H1 (cell line): ENCODE measurements at regions not wholly inside any gene's neighbourhood (a gene's known extent, or its start where the extent isn't known, plus 50 kb on each side); places are given as distances from the start of the nearest gene placed in this dataset.

Source experiments
- CTCF ChIA-PET: fragments of 300-600 bp; sonication (Branson Sonifier 250); formaldehyde crosslinking; loops from one replicate; lab custom pipeline; 2021; ENCODE audit not compliant: partially characterized antibody; lab: Charles Lee
- POLR2A ChIA-PET: fragments of 300-600 bp; sonication (Branson Sonifier 250); formaldehyde crosslinking; loops from one replicate; lab custom pipeline; 2021; ENCODE audit warnings: inconsistent platforms; ENCODE audit not compliant: partially characterized antibody; lab: Charles Lee
- DNase-seq, 2 experiments: peaks; one replicate each; pipeline versions ENCODE4 v3.0.0 to v3.0.0-alpha.2; 2010 to 2022; ENCODE audit warnings: low spot score in 2 of 2, low read depth in 1 of 2, mixed read lengths in 1 of 2
- FAIRE-seq: peaks from 2 replicates; lab custom pipeline; 2011; peaks lifted over from hg19 to GRCh38; lab: Jason Lieb, UNC
- H2AFZ ChIP-seq: 2 replicates; pipeline ENCODE4 v1.8.1; 2012; ENCODE audit warnings: low read length, inconsistent platforms
- H2AK5ac ChIP-seq: 2 replicates; pipeline ENCODE4 v1.6.1; 2013; ENCODE audit warnings: low read depth, low read length
- H2BK120ac ChIP-seq: replicated peaks from 2 replicates; pipeline ENCODE3; 2013; ENCODE audit warnings: low read depth, low read length, inconsistent platforms
- H2BK12ac ChIP-seq: 2 replicates; pipeline ENCODE4 v1.6.1; 2013; ENCODE audit warnings: low read depth, low read length
- H2BK15ac ChIP-seq: 2 replicates; pipeline ENCODE4 v1.6.1; 2013; ENCODE audit warnings: low read length
- H2BK20ac ChIP-seq: 2 replicates; pipeline ENCODE4 v1.6.1; 2013; ENCODE audit warnings: low read length
- H2BK5ac ChIP-seq: 2 replicates; pipeline ENCODE4 v1.6.1; 2013; ENCODE audit warnings: low read depth, low read length
- H3K14ac ChIP-seq: 2 replicates; pipeline ENCODE4 v1.6.1; 2013; ENCODE audit warnings: inconsistent platforms; ENCODE audit not compliant: insufficient read length
- H3K18ac ChIP-seq: 2 replicates; pipeline ENCODE4 v1.6.1; 2013; ENCODE audit warnings: low read length; ENCODE audit errors: extremely low read depth
- H3K23ac ChIP-seq: 2 replicates; pipeline ENCODE4 v1.6.1; 2013; ENCODE audit warnings: inconsistent platforms; ENCODE audit not compliant: insufficient read length
- H3K23me2 ChIP-seq: 2 replicates; pipeline ENCODE4 v1.6.1; 2013; ENCODE audit warnings: low read depth, low read length
- H3K27ac ChIP-seq: 2 replicates; pipeline ENCODE4 v1.6.1; 2011; ENCODE audit warnings: low read depth, low read length, inconsistent platforms
- H3K27me3 ChIP-seq, 4 experiments: replicated peaks in 1 of 4; 1 replicate in 1 of 4; 2 replicates in 3 of 4; pipeline versions ENCODE4 v1.6.1 to v1.8.1; 2011 to 2013; ENCODE audit warnings: low read length in 3 of 4, mild to moderate bottlenecking in 3 of 4, inconsistent platforms in 2 of 4, mixed read lengths in 2 of 4, moderate library complexity in 1 of 4; ENCODE audit not compliant: control insufficient read depth in 3 of 4, insufficient read depth in 3 of 4; ENCODE audit errors: extremely low read depth in 1 of 4
- H3K36me3 ChIP-seq, 4 experiments: 2 replicates each; pipeline versions ENCODE4 v1.6.1 to v1.8.1; 2011 to 2013; ENCODE audit warnings: mild to moderate bottlenecking in 4 of 4, low read length in 3 of 4, moderate library complexity in 2 of 4, control low read depth in 1 of 4, inconsistent platforms in 1 of 4; ENCODE audit not compliant: insufficient read depth in 4 of 4, control insufficient read depth in 2 of 4
- H3K4ac ChIP-seq: replicated peaks from 2 replicates; pipeline ENCODE3; 2013; ENCODE audit warnings: low read length, low read depth, mixed read lengths, inconsistent platforms; ENCODE audit not compliant: insufficient read length
- H3K4me1 ChIP-seq, 4 experiments: replicated peaks in 1 of 4; 1 replicate in 1 of 4; 2 replicates in 3 of 4; pipeline versions ENCODE4 v1.6.1 to v1.8.1; 2011 to 2013; ENCODE audit warnings: low read length in 3 of 4, inconsistent platforms in 2 of 4, mixed read lengths in 1 of 4; ENCODE audit not compliant: insufficient read depth in 4 of 4, control insufficient read depth in 3 of 4
- H3K4me2 ChIP-seq, 2 experiments: 2 replicates each; pipeline versions ENCODE4 v1.6.1 to v1.8.1; 2011 to 2013; ENCODE audit warnings: low read depth in 2 of 2, low read length in 2 of 2, control low read depth in 1 of 2, inconsistent platforms in 1 of 2, mild to moderate bottlenecking in 1 of 2; ENCODE audit not compliant: insufficient read depth in 1 of 2
- H3K4me3 ChIP-seq, 4 experiments: fragments of 200-600, 300-600 bp in 1 of 4; sonication (generic), shearing (Covaris generic), sonication (Bioruptor Twin) in 1 of 4; 2 replicates each; pipeline versions ENCODE4 v1.5.1 to v1.8.1; 2011 to 2016; ENCODE audit warnings: low read length in 4 of 4, low read depth in 3 of 4, control low read depth in 2 of 4, inconsistent platforms in 2 of 4, mild to moderate bottlenecking in 2 of 4, mixed read lengths in 1 of 4, moderate library complexity in 1 of 4; ENCODE audit not compliant: insufficient read depth in 2 of 4; ENCODE audit errors: extremely low read depth in 1 of 4
- H3K56ac ChIP-seq: replicated peaks from 2 replicates; pipeline ENCODE3; 2013; ENCODE audit warnings: low read depth, mild to moderate bottlenecking, mixed read lengths, low read length, inconsistent platforms; ENCODE audit not compliant: insufficient read length
- H3K79me1 ChIP-seq: 2 replicates; pipeline ENCODE4 v1.6.1; 2013; ENCODE audit warnings: low read depth, low read length, control low read depth
- H3K79me2 ChIP-seq, 2 experiments: 2 replicates each; pipeline versions ENCODE4 v1.6.1 to v1.8.1; 2012 to 2013; ENCODE audit warnings: low read length in 2 of 2, mild to moderate bottlenecking in 2 of 2, inconsistent platforms in 1 of 2; ENCODE audit not compliant: insufficient read depth in 2 of 2, control insufficient read depth in 1 of 2
- H3K9ac ChIP-seq, 4 experiments: replicated peaks in 1 of 4; 1 replicate in 1 of 4; 2 replicates in 3 of 4; pipeline versions ENCODE4 v1.6.1 to v1.8.1; 2011 to 2013; ENCODE audit warnings: low read depth in 3 of 4, low read length in 3 of 4, control low read depth in 2 of 4, mild to moderate bottlenecking in 2 of 4, moderate library complexity in 2 of 4, inconsistent platforms in 1 of 4; ENCODE audit errors: extremely low read depth in 1 of 4
- H3K9me3 ChIP-seq, 2 experiments: 2 replicates each; pipeline versions ENCODE4 v1.6.1 to v1.8.1; 2012 to 2013; ENCODE audit warnings: mild to moderate bottlenecking in 2 of 2, moderate library complexity in 2 of 2, control low read depth in 1 of 2, inconsistent platforms in 1 of 2, low read depth in 1 of 2, low read length in 1 of 2, mixed read lengths in 1 of 2; ENCODE audit not compliant: insufficient read depth in 2 of 2
- H4K20me1 ChIP-seq, 2 experiments: replicated peaks in 1 of 2; 2 replicates each; pipeline versions ENCODE3 to v1.8.1; 2011 to 2013; ENCODE audit warnings: inconsistent platforms in 2 of 2, low read length in 2 of 2, mild to moderate bottlenecking in 1 of 2; ENCODE audit not compliant: insufficient read depth in 2 of 2, control insufficient read depth in 1 of 2
- H4K5ac ChIP-seq: 2 replicates; pipeline ENCODE4 v1.6.1; 2013; ENCODE audit warnings: low read length, low read depth, mixed read lengths, inconsistent platforms; ENCODE audit not compliant: insufficient read length
- H4K8ac ChIP-seq: 2 replicates; pipeline ENCODE4 v1.8.0; 2013; ENCODE audit warnings: mild to moderate bottlenecking, moderate library complexity, low read length, inconsistent platforms; ENCODE audit not compliant: insufficient read depth; ENCODE audit errors: extremely low read depth
- H4K91ac ChIP-seq: replicated peaks from 2 replicates; pipeline ENCODE3; 2013; ENCODE audit warnings: low read length, mixed read lengths, inconsistent platforms; ENCODE audit not compliant: insufficient read length
- ATF3 ChIP-seq: IDR thresholded peaks from 2 replicates; pipeline ENCODE4 v1.6.1; 2011; ENCODE audit warnings: low read depth, mild to moderate bottlenecking, low read length; ENCODE audit not compliant: insufficient read depth
- BRCA1 ChIP-seq: IDR thresholded peaks from 2 replicates; pipeline ENCODE4 v1.6.1; 2012; ENCODE audit warnings: low read depth, low read length, improper control_type of control experiment
- CREB1 ChIP-seq: IDR thresholded peaks from 2 replicates; pipeline ENCODE4 v1.6.1; 2012; ENCODE audit warnings: inconsistent platforms
- FOSL1 ChIP-seq: IDR thresholded peaks from 2 replicates; pipeline ENCODE4 v1.6.1; 2011; ENCODE audit warnings: mild to moderate bottlenecking, low read depth, low read length, moderate library complexity; ENCODE audit not compliant: insufficient read depth
- NANOG ChIP-seq: IDR thresholded peaks from 2 replicates; pipeline ENCODE4 v1.6.1; 2011; ENCODE audit warnings: low read length, low read depth, mild to moderate bottlenecking, inconsistent platforms; ENCODE audit not compliant: insufficient read depth, poor library complexity, severe bottlenecking
- RNF2 ChIP-seq: fragments of 200-900, 300-1000 bp; sonication (generic); IDR thresholded peaks from 2 replicates; pipeline ENCODE4 v1.7.1; 2016; ENCODE audit warnings: borderline replicate concordance, low read depth, mild to moderate bottlenecking, antibody characterized with exemption, low read length; ENCODE audit not compliant: poor library complexity, severe bottlenecking; ENCODE audit errors: missing control alignments
- TAF7 ChIP-seq: optimal IDR thresholded peaks from 2 replicates; pipeline ENCODE3; 2011; ENCODE audit warnings: low read depth, mild to moderate bottlenecking, inconsistent platforms, low read length, moderate library complexity, borderline replicate concordance
- USF2 ChIP-seq: IDR thresholded peaks from 2 replicates; pipeline ENCODE4 v1.6.1; 2011; ENCODE audit warnings: low read length, improper control_type of control experiment
- YY1 ChIP-seq: IDR thresholded peaks from 2 replicates; pipeline ENCODE4 v1.6.1; 2011; ENCODE audit warnings: low read depth, mild to moderate bottlenecking, low read length
- ZNF274 ChIP-seq: IDR thresholded peaks from 2 replicates; pipeline ENCODE4 v1.7.0; 2012; ENCODE audit warnings: low read length, borderline replicate concordance; ENCODE audit errors: extremely low read depth
- WGBS, 2 experiments: shearing (Covaris generic) in 1 of 2; methylation state at CpG; one replicate each; pipeline versions ENCODE4 v1.1.6 to v1.1.7; 2013 to 2015; ENCODE audit warnings: low lambda C conversion rate in 2 of 2, mixed read lengths in 2 of 2, inconsistent platforms in 1 of 2, low coverage in 1 of 2, missing lambda C conversion rate in 1 of 2; ENCODE audit not compliant: insufficient replicate concordance in 2 of 2, insufficient coverage in 1 of 2, insufficient read length in 1 of 2; ENCODE audit errors: extremely low coverage in 1 of 2, missing lambda C conversion rate in 1 of 2; 5-methylcytosine and 5-hydroxymethylcytosine counted together

DNA sequence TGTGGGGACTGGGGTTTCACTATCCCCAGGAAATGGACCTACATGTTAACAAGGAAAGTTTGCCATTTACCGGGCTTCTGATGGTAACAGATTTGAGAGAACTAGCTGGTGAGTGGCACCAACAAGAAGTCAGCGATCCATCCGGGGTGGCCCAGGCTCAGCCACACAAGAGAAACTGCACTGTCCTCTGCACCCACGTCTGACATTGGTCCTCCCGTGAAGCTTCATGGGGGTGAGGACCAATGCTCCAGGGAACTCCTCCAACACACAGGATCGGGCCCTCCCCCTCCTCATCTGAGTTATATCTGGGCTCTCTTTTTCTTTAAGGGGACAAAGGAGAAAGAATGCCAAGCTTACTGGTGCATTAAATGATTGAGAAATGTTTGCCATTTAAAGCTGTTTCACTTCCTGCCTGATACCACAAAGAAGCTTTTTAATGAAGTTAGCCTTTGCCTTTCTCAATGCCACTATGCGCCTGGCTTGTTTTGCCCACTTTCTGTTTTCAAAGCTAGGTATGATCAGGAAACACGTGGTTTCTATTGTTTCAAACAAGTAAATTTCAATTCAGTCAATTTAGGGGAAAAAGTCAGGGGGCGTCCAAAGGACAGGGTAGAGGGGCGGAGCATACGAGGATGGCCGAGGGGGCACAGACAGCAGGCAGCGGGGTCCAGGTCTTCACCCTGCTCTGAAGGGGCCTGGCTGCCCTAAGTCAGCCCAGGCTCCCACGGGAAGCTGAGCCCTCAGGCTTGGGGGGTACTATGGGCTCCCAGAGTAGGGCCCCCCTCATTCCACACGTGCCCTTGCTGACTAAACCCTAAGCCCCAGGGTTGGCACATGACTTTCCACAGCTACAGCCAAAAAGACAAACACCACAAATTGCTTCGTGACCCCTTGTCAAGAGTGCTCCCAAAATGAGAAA lies 204.0 kb upstream of the ID2 start:
- no peak overlapping the region for H4K8ac ChIP-seq
- ChIA-PET CTCF (interaction anchor here (0.6 to 1.2 kb wide), 3 partner anchors 39 to 364 kb away, joined by 3 to 4 read pairs (median 4); no protein-coding TSS in a partner anchor), POLR2A (no interaction called here)
- H4K91ac ChIP-seq, result no peak overlapping the region
- no peak overlapping the region for H2AFZ ChIP-seq
- H2BK5ac ChIP-seq, result no peak overlapping the region
- H3K23me2 ChIP-seq, result no peaks in the 10 kb centered on the region; the same call in 1 of the 2 replicates
- H3K9me3 ChIP-seq, result no peaks in the 10 kb centered on the region
- H3K79me1 ChIP-seq, result no peaks in the 10 kb centered on the region
- no peak overlapping the region for H3K4me3 ChIP-seq
- H3K18ac ChIP-seq, result no peak overlapping the region
- no peak overlapping the region for H3K56ac ChIP-seq
- no peak overlapping the region for H3K9ac ChIP-seq
- DNase-seq, result no peak
- H2BK120ac ChIP-seq, result no peak overlapping the region
- FAIRE-seq, result no peak
- H4K20me1 ChIP-seq, result no peaks in the 10 kb centered on the region
- H2BK20ac ChIP-seq, result no peak overlapping the region
- no peak overlapping the region for H3K14ac ChIP-seq
- no peaks in the 10 kb centered on the region for H3K36me3 ChIP-seq
- no peak overlapping the region for H3K27ac ChIP-seq
- H2BK12ac ChIP-seq, result no peak overlapping the region
- H2BK15ac ChIP-seq, result no peak overlapping the region
- no peaks in the 10 kb centered on the region for H3K79me2 ChIP-seq
- 92% methylated on average over 16 of the region's 16 CpGs; no CpG with 5 or more reads in 1 of the 2 experiments for WGBS, 2 experiments
- H3K27me3 ChIP-seq, result no peaks in the 10 kb centered on the region
- H2AK5ac ChIP-seq, result no peak overlapping the region
- H3K4me2 ChIP-seq, result no peak overlapping the region
- H4K5ac ChIP-seq, result no peak overlapping the region
- no peaks in the 10 kb centered on the region for H3K4me1 ChIP-seq
- no peak overlapping the region for H3K23ac ChIP-seq
- H3K4ac ChIP-seq, result no peak overlapping the region
- TF ChIP-seq FOSL1 (no peak), BRCA1 (no peak), TAF7 (no peak), YY1 (no peak), CREB1 (no peak), USF2 (no peak), ZNF274 (no peak), RNF2 (no peak), NANOG (no peak), ATF3 (no peak)
